HG03558 (cell line): ENCODE measurements at regions not wholly inside any gene's neighbourhood (a gene's known extent, or its start where the extent isn't known, plus 50 kb on each side); places are given as distances from the start of the nearest gene placed in this dataset.
"Not testable (repeated sequence)": the region's sequence is repeated elsewhere in the genome, so short reads cannot be mapped to it uniquely, and the experiment has no call there.

Experiments used
- ATAC-seq: cut with Tn5 transposase; IDR thresholded peaks from one replicate; pipeline ENCODE4 v1.9.1; 2021; ENCODE audit warnings: moderate number of reproducible peaks; ENCODE audit not compliant: unreplicated experiment; ENCODE audit errors: extremely low read depth

DNA sequence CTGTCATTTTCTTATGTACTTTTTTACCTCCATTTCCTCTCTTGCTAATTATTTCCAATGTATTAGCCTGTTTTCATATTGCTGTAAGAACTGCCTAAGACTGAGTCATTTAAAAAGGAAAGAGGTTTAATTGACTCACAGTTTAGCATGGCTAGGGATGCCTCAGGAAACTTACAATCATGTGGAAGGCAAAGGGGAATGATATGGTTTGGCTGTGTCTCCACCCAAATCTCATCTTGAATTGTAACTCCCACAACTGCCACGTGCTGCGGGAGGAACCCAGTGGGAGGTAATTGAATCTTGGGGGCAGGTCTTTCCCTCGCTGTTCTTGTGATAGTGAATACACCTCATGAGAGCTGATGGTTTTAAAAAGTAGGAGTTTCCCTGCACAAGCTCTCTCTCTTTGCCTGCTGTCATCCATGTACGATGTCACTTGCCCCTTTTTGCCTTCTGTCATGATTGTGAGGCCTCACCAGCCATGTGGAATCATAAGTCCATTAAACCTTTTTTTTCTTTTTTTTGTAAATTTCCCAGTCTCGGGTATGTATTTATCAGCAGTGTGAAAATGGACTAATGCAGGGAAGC lies 870.0 kb upstream of the INTU start:
- no peak for ATAC-seq

DNA sequence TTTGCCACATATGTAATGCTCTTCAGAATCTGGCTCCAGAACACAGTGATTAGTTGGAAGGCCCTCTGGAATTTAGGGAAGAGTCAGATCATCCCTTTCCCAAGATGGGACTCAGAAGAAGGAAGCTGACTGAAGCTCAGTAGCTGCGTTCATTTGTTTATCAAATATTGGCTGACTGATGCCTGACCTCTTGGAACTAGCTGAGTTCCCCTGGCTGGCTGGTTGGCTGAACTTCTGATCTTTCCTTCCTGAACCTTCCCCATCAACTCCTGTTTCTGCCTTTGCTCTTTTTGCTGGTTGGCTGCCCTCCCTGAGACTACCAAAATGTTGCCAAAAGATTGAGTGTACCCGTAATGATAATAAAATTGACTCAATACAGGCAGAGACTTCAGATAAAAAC lies 866.5 kb upstream of the INTU start:
- no peak for ATAC-seq

DNA sequence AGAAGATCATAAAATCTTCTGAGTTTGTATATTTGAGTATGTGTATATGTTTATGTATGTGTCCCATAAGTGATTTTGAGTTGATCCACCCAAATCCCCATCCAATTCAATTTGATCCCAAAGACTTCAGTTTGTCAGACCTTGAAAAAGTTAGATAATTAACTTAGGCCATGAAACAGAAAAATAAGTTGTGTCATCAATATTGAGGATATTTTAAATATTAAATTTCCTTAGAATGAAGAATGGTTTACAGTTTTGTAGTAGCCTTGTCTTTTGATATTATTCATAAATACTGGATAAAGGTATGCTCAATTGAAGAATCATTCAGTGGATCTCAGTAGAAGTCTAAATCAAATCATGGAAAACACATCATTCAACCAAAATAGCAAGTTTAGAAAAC lies 864.4 kb upstream of the INTU start:
- ATAC-seq, result no peak

DNA sequence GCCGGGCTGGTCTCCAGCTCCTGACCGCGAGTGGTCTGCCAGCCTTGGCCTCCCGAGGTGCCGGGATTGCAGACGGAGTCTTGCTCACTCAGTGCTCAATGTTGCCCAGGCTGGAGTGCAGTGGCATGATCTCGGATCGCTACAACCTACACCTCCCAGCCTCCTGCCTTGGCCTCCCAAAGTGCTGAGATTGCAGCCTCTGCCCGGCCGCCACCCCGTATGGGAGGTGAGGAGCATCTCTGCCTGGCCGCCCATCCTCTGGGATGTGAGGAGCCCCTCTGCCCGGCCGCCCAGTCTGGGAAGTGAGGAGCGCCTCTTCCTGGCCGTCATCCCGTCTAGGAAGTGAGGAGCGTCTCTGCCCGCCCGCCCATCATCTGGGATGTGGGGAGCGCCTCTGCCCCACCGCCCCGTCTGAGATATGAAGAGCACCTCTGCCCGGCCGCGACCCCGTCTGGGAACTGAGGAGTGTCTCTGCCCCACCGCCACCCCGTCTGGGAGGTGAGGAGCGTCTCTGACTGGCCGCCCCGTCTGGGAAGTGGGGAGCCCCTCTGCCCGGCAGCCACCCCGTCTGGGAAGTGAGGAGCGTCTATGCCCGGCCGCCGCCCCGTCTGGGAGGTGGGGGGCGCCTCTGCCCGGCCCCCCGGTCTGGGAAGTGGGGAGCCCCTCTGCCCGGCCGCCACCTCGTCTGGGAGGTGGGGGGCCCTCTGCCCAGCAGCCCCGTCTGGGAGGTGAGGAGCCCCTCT lies 861.8 kb upstream of the INTU start:
- not testable (repeated sequence) for ATAC-seq

DNA sequence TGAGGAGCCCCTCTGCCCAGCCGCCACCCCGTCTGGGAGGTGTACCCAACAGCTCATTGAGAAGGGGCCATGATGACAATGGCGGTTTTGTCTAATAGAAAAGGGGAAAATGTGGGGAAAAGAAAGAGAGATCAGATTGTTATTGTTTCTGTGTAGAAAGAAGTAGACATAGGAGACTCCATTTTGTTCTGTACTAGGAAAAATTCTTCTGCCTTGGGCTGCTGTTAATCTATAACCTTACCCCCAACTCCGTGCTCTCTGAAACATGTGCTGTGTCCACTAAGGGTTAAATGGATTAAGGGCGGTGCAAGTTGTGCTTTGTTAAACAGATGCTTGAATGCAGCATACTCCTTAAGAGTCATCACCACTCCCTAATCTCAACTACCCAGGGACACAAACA lies 861.1 kb upstream of the INTU start:
- not testable (repeated sequence) for ATAC-seq

DNA sequence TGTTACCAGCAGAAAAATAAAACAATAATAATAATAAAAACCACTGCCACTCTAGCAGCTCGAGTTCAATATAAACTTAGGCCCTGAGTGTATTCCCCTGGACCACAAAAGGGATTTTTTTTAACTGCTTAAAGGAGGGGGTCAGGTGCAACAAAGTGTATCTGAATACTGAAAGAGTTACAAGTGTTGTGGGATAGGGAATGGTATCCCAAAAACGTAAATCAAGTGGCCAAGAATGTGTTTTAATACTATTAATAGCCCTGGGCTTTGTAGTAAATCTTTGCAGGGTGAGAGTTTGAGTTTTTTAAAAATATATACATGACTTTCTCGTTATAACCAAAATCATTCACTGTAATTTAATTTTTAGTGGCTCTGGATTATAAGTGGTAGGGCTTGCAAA lies 860.1 kb upstream of the INTU start:
- ATAC-seq, result no peak

DNA sequence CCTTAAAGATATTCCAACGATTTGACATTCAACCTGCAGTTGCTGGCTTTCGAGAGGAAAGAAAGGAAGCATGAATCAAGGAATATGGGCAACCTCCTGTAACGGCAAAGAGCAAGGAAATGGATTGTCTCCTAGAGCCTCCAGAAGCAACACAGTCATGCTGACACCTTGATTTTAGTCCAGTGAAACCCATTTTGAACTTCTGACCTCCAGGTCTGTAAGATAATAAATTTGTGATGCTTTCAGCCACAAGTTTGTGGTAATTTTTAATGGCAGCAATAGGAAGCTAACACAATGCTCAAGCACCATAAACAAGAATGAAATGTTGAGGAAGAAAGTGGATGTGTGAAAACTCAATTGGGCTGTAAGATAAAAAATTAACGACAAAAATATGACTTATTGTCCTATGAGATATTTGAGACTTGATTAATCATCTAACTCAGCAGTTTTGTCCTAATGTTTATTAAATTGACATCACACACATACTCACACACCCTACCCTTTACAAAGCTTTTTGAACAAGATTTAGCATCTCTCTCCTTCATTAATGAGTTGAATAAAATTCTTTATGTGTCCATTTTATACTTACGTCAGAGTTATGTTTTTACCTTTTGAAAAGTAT lies 857.2 kb upstream of the INTU start:
- no peak for ATAC-seq

DNA sequence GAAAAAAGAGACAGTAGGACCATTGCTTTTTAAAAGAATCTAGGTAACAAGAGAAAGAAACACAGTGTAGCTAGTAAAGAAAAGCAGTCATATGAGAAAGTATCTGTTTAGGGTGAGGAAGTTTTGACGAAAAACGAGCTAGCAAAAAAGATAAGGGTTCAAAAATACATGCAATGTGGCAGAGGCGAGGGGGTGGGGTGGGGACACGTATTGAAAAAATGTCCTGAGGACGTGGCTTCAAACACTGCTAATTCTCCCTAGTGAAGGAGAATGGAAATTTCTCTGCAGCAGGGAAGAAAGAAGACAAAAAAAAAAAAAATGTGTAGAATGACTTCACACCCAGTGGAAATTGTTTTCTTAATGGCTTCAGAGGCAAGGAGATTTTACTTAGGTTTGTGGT lies 856.4 kb upstream of the INTU start:
- ATAC-seq, result no peak

DNA sequence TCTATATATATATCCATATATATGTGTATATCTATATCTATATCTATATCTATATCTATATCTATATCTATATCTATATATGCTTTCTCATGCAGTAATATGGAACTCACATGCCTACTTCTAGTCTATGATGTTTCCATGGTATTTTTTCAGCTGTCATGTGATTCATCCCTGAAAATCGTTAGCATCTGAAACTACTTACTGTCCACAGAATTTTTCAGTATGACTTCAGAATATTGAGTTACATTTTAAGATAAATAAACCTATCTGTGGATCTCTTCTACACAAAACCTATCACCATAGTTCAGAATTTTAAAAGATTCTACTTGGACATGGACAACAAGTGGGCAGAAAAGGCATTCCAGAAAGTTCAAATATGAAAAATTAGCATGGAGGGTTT lies 855.1 kb upstream of the INTU start:
- no peak for ATAC-seq

DNA sequence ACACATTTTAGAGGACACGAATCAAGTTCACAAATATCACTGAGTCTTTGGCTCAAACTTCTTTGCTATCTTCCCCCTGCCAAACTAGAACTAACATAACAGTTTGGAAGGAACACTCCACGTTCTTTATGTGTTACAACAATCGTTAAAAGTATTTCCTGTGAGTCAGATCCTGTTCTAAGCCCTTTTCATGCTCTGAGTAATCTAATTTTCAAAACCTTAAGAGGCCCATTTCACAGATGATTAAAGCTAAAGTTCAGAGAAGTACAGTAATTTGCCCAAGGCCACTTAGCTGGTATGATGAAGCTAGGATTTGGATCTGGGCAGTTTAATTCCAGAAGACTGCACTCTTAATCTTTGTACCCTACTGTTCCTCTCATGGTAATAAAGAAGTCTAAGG lies 854.4 kb upstream of the INTU start:
- ATAC-seq, result no peak

DNA sequence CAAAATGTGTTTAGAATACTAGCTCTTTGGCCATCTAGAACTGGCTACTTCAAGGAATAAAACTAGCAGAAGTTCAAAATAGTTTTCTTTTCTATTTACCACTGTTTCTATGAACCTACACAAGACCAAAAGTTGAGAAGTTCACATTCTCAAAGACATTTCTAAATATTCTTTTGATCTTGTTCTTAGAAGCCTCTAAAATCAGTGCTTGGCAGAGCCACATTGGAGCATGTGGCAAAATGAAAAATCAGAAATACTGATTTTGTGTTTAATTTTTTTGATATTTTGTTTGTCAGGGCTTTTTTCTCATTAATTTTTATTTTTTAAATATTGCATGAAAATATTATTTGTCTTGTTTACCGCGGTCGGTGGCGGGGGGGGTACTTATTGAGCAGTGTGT lies 853.8 kb upstream of the INTU start:
- no peak for ATAC-seq

DNA sequence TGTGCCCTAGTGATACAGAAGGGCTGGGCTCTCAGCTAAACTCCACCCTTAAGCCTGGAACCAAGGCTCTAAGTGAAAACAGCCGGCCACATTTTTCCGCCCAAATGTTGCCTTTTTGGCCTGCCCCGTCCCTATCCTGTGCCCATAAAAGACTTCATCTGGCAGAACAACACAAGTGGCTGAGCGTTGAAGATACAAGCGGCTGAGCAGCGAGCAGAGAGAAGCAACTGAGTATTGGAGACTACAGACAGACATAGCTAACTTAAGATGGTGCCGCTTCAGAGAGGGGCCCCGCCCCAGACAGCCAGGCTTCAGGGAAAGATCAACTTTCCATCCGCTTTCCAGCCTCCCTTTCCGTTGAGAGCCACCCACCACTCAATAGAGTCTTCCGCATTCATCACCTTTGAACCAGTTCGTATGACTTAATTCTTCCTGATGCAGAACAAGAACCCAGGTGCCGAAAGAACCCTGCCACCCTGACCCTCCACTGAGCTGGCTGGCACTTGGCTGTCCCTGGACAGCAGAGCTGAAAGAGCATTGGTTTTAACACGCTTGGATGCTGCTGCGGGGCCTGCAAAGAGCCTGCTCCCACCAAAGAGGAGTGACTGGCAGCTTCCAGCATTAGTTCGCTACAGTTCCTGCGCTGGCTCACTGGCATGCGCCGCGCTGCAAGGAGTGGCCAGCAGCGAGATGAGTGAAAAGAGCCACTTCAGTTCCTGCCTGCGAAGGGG lies 853.2 kb upstream of the INTU start:
- ATAC-seq, result no peak

DNA sequence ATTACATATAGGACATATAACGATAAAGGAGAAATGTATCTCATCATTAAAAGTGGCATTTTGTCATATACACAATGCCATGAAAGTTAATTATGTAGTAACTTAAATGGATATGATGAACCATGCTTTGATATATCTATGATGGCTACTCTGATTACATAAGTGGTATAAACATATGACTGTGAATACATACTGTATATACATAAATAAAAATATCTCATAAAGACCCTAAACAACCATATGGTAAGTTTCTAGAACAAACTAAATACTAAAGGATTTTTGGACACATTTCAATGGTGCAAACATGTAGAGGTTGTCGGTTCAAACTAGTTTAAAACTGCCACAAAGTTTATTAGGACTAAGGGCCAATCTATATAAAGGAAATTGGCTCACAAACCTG lies 849.6 kb upstream of the INTU start:
- no peak for ATAC-seq

DNA sequence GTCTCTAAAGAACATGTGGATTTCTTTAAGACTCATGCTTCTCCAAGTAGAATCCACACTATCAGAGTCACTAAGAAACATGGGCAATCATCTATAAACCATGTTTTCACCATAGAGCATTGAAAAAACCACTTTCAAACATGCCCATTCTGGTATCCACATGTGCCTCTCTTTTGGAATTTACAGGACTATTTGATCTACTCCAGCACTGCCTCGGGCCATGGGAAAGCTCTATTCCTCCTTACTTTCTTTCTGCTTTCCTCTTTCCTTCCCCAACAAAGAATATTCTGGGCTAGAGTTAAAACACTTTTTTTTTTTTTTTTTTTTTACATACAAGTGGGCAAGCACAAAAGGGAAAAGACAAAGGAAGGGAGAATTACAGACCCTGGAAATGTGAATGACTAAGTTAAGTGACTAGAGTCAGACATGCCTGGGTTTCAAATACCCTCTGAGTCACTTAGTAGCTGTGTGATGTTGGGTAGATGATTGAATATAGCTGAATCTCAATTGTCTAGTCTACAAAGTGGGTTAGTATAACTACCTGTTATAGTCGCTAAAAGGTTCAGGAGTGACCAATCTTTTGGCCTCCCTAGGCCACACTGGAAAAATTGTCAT lies 847.7 kb upstream of the INTU start:
- no peak for ATAC-seq

DNA sequence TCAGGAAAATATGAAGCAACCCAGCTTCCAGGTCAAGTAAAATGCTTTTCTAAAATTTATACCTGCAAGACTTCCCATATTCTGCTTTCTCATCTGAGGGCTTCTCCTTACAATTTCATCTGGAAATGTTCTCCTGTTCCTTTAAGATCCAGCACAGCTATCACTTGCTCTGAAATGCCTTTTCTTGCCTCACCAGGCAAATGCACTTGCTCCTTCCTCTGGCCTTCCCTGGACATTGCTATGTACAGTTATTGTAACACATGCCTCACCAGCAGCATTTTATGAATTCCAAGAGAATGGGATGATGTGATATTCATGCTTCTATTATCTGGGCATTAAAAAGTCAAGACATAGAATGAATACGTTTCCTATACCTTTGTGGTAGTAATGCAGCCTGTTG lies 842.1 kb upstream of the INTU start:
- no peak for ATAC-seq

DNA sequence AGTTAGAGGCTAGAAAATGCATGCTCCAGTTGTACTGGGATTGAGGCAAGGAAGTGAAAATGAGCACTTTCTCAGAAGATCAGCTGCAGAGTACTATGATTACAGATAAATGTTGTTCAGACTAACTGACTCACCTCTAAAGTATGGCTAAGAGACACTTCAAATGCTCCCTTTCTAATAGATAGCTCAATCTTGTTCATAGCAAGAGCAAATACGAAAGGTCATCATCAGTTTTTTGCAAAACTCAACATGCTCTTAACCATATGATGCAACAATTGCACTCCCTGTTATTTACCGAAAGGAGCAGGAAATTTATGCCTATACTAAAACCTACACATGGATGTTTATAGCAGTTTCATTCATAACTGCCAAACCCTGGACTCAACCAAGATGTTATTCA lies 838.4 kb upstream of the INTU start:
- no peak for ATAC-seq

DNA sequence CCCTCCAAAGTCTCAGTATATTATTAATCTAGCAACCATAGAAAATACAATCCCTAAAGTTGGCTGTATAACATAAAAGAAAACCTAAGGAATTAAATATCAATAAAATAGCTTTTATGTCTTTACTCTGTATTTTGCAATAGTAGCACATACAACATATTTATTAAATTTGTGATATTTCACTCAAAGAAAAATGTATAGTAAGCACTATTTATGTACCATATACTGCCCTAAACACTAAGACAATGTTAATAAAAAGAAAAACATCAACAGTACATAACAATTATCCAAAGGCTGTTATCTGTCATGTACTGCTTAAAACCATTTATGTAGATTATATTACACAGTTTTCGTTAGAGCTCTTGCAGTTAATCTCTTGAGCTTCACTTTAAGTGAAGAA lies 834.5 kb upstream of the INTU start:
- no peak for ATAC-seq

DNA sequence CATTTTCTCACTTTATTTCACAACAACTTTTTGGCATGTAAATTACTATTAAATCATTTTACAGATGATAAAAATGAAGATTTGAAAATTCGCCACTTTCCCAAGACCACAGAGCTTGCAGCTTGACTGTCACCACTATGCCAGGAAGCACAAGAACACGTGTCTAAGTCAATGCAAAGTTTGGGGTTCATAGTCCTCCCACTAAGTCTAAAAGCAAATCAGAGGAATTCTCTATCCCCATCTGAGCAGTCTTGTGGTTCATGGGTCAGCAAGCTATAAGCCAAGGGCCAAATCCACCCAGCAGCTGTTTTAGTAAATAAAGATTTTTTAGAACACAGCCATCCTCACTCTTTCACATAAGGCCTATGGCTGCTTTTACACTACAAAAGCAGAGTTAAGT lies 833.3 kb upstream of the INTU start:
- ATAC-seq, result no peak

DNA sequence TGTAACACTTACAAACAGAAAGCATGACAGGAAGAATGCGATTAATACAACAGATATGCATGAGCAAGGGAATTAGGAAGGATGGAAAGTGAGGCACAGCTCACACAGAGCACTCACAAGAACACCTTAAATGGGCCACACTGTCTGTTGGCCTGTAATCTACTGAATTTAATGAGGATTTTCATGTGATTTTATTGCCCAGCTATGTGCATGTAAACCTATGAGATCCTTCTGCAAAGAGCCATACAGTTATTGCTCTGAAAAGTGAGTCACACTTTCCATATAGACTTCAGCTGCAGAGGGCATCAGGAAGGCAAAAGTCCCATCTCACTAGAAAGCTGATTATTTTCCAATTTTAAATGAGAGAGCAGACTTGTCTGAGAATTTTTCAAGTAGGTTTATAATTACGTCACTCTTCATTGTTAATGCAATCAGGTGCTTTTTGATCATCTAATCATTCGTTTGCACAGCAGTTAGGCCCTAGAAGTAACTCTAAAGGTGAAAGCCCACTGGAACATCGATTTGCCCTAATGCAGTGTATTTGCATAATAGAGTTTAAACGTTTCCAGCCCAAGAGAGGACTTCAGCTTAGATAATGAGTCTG lies 832.7 kb upstream of the INTU start:
- ATAC-seq, result no peak

DNA sequence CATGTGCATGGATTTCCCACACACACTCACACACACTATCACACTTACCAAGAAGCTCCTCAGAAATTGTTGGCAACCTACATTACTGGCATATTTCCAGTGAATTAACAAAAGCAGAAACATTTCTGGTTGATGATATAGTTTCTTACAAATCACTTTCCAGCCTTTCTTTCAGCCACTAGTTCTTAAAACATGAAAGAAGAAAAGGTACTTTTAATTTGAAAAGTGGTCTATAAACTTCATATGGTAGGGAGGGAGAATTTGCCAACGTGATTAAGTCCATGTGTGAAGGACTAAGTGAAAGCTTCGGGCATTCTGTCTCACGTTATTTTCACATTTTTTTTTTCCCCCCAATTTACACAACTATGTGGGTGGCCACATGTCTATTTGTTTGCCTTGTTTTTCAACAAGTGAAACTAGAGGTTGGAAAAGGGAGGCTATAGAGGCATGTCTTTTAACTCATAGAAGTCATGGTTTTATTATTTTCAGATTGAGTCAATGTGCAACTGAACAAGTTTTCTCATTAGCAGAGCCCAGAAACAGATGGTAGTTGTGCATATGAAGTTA lies 832.1 kb upstream of the INTU start:
- ATAC-seq, result no peak
